Stomach (tissue), 8 donors: ENCODE measurements at regions not wholly inside any gene's neighbourhood (a gene's known extent, or its start where the extent isn't known, plus 50 kb on each side); places are given as distances from the start of the nearest gene placed in this dataset.

ENCODE experiments used
- DNase-seq, 2 donors: peaks; one replicate each; pipeline versions ENCODE4 v3.0.0 to v3.0.0-alpha.2; 2013 to 2019
- H3K27ac ChIP-seq, 5 donors: fragments of 200-600 bp in 4 of 5; sonication (generic) in 4 of 5; one replicate each; pipeline ENCODE4 v1.5.1; 2013 to 2019; ENCODE audit warnings: mild to moderate bottlenecking in 1 of 5, moderate library complexity in 1 of 5
- H3K27me3 ChIP-seq, 3 donors: fragments of 200-600 bp; sonication (generic); one replicate each; pipeline ENCODE4 v1.5.1; 2017 to 2019; ENCODE audit warnings: mixed run types in 1 of 3
- H3K36me3 ChIP-seq, 4 donors: fragments of 200-600 bp; sonication (generic); 1 replicate in 3 of 4; 2 replicates in 1 of 4; pipeline ENCODE4 v1.5.1; 2016 to 2019
- H3K4me1 ChIP-seq, 4 donors: fragments of 200-600 bp; sonication (generic); one replicate each; pipeline ENCODE4 v1.5.1; 2016 to 2019
- H3K4me3 ChIP-seq, 4 donors: fragments of 200-600 bp; sonication (generic) in 3 of 4; one replicate each; pipeline ENCODE4 v1.5.1; 2016 to 2019; ENCODE audit warnings: mild to moderate bottlenecking in 1 of 4
- H3K9me3 ChIP-seq, 4 donors: fragments of 200-600 bp; sonication (generic); one replicate each; pipeline ENCODE4 v1.5.1; 2016 to 2019
- CTCF ChIP-seq, 7 experiments: fragments of 450-650 bp in 4 of 7; fragments of 200-600 bp in 3 of 7; sonication (generic) in 3 of 7; IDR thresholded peaks; one replicate each; pipeline ENCODE4 v1.5.1; 2016 to 2019; ENCODE audit warnings: antibody characterized with exemption in 7 of 7, control low read depth in 2 of 7, mild to moderate bottlenecking in 1 of 7
- EP300 ChIP-seq: sonication (generic); formaldehyde crosslinking; IDR thresholded peaks from one replicate; pipeline ENCODE4 v1.6.1; 2017; ENCODE audit warnings: antibody characterized with exemption
- POLR2A ChIP-seq, 4 donors: fragments of 450-650 bp; IDR thresholded peaks; one replicate each; pipeline ENCODE4 v1.6.1; 2016; ENCODE audit warnings: antibody characterized with exemption in 4 of 4, control low read depth in 2 of 4, mild to moderate bottlenecking in 1 of 4, moderate library complexity in 1 of 4
- POLR2AphosphoS5 ChIP-seq, 3 donors: sonication (generic); formaldehyde crosslinking; IDR thresholded peaks; one replicate each; pipeline ENCODE4 v1.6.1; 2016; ENCODE audit warnings: antibody characterized with exemption in 3 of 3
- WGBS, 5 donors: extraction: QIAGEN DNeasy Blood & Tissue Kit in 3 of 5; methylation state at CpG; one replicate each; pipeline versions ENCODE4 v1.1.5 to v1.1.7; 2013 to 2018; 5-methylcytosine and 5-hydroxymethylcytosine counted together
- intact Hi-C: fragments of 100-400 bp; cut with DNase I; formaldehyde crosslinking; loops from one replicate; pipeline ENCODE4 v1.15.1; 2023; ENCODE audit warnings: low total_unique reads
- donor health status: healthy with polysubstance abuse.
- donor health status: Bipolar disorder and iron deficiency.
- donor health status: healthy.

GRCh38 chr2:151189125-151189524 lies 72.5 kb downstream of the RBM43 start:
- 50 to 72% (median 53%) methylated on average over 3 of the region's 3 CpGs for WGBS, 5 donors
- no peaks in the 10 kb centered on the region for H3K9me3 ChIP-seq
- no peak overlapping the region for H3K4me3 ChIP-seq
- H3K27me3 ChIP-seq = no peaks in the 10 kb centered on the region
- intact Hi-C loops = no loop called here
- no peaks in the 10 kb centered on the region for H3K36me3 ChIP-seq
- no peak overlapping the region for H3K27ac ChIP-seq
- no peak for DNase-seq
- TF ChIP-seq CTCF (IDR thresholded peaks at IDR 0.05) (no peak), POLR2AphosphoS5 (IDR thresholded peaks at IDR 0.05) (no peak), EP300 (no peak), POLR2A (IDR thresholded peaks at IDR 0.05) (no peak)
- no peaks in the 10 kb centered on the region for H3K4me1 ChIP-seq

- 93 to 99% (median 98%) methylated on average over 15 of the region's 15 CpGs for WGBS, 5 donors
- DNase-seq = no peak
- Histone ChIP-seq H3K36me3 (no peaks in the 10 kb centered on the region), H3K9me3 (no peaks in the 10 kb centered on the region), H3K4me3 (no peak overlapping the region), H3K27me3 (no peaks in the 10 kb centered on the region), H3K27ac (no peak overlapping the region), H3K4me1 (no peaks in the 10 kb centered on the region)
- TF ChIP-seq CTCF (IDR thresholded peaks at IDR 0.05) = no peak
- no peak for TF ChIP-seq POLR2AphosphoS5 (IDR thresholded peaks at IDR 0.05)
- TF ChIP-seq POLR2A (IDR thresholded peaks at IDR 0.05) = no peak
- TF ChIP-seq EP300 = no peak
- intact Hi-C loops = no loop called here
Observed at GRCh38 chr2:151186011-151186410, 75.7 kb downstream of the RBM43 start.

- Histone ChIP-seq H3K27me3 (no peaks in the 10 kb centered on the region), H3K27ac (no peak overlapping the region), H3K9me3 (no peaks in the 10 kb centered on the region), H3K4me3 (no peak overlapping the region), H3K4me1 (no peaks in the 10 kb centered on the region), H3K36me3 (no peaks in the 10 kb centered on the region)
- TF ChIP-seq EP300 = no peak
- WGBS, 5 donors = 68 to 78% (median 71%) methylated on average over 7 of the region's 7 CpGs
- DNase-seq = no peak
- intact Hi-C loops = no loop called here
Observed at GRCh38 chr2:151182899-151183809, 78.5 kb downstream of the RBM43 start.

- DNase-seq = no peak
- H3K27me3 ChIP-seq = no peaks in the 10 kb centered on the region
- 87 to 95% (median 90%) methylated on average over 3 of the region's 3 CpGs for WGBS, 5 donors
Observed at GRCh38 chr2:151182396-151182795, 79.3 kb downstream of the RBM43 start.

More at GRCh38 chr2:151182396-151182795, 79.3 kb downstream of the RBM43 start:
- Histone ChIP-seq H3K9me3 (no peaks in the 10 kb centered on the region), H3K27ac (no peak overlapping the region), H3K36me3 (no peaks in the 10 kb centered on the region), H3K4me3 (no peak overlapping the region), H3K4me1 (no peaks in the 10 kb centered on the region)
- intact Hi-C loops = no loop called here
- TF ChIP-seq CTCF (IDR thresholded peaks at IDR 0.05) = no peak
- TF ChIP-seq POLR2AphosphoS5 (IDR thresholded peaks at IDR 0.05) = no peak
